Thoracic aorta (tissue), 2 donors: ENCODE measurements at regions not wholly inside any gene's neighbourhood (a gene's known extent, or its start where the extent isn't known, plus 50 kb on each side); places are given as distances from the start of the nearest gene placed in this dataset.

Experiments
- ATAC-seq: fragments of 150-250 bp; one replicate; pipeline ENCODE4 v1.8.0; 2017; ENCODE audit warnings: low read depth; ENCODE audit not compliant: insufficient number of reproducible peaks, low FRiP score
- DNase-seq: peaks from one replicate; pipeline ENCODE4 v3.0.0-alpha.2; 2020; ENCODE audit warnings: low spot score
- H3K27ac ChIP-seq, 2 donors: fragments of 200-600 bp; sonication (generic); 1 replicate in 1 of 2; 2 replicates in 1 of 2; pipeline ENCODE4 v1.5.1; 2016; ENCODE audit warnings: mild to moderate bottlenecking in 2 of 2, moderate library complexity in 2 of 2
- H3K27me3 ChIP-seq: fragments of 200-600 bp; sonication (generic); replicated peaks from 2 replicates; pipeline ENCODE4 v1.6.0; 2016; ENCODE audit warnings: mild to moderate bottlenecking; ENCODE audit not compliant: insufficient read depth
- H3K36me3 ChIP-seq: fragments of 200-600 bp; sonication (generic); one replicate; pipeline ENCODE4 v1.5.1; 2016
- H3K4me1 ChIP-seq, 2 donors: fragments of 200-600 bp; sonication (generic); 1 replicate in 1 of 2; 2 replicates in 1 of 2; pipeline versions ENCODE4 v1.5.1 to v1.6.0; 2016; ENCODE audit warnings: low read depth in 2 of 2, mild to moderate bottlenecking in 1 of 2; ENCODE audit not compliant: control insufficient read depth in 1 of 2
- H3K4me3 ChIP-seq: fragments of 200-600 bp; sonication (generic); 2 replicates; pipeline ENCODE4 v1.5.1; 2016; ENCODE audit warnings: mild to moderate bottlenecking
- H3K9me3 ChIP-seq: fragments of 200-600 bp; sonication (generic); 2 replicates; pipeline ENCODE4 v1.5.1; 2016
- TF ChIP-seq, protein P1 (sequence below): fragments of 200-600 bp; sonication (generic); IDR thresholded peaks from one replicate; pipeline ENCODE4 v1.5.1; 2019; ENCODE audit warnings: antibody characterized with exemption

DNA sequence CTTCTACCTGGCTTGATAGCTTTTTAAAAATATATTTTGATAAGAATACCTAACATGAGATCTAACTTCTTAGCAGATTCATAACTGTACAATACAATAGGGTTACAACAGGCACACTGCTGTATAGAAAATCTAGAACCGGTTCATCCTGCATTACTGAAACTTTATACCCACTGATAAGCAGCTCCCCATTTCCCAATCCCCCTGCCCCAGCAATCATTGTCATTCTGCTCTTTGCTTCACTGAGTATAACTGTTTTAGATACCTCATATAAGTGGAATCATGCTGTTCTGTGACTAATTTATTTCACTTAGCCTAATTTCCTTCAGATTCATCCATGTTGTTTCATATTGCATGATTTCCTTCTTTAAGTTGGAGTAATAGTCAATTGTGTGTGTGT is 906.0 kb downstream of the GBE1 start:
- Histone ChIP-seq H3K36me3 (no peaks in the 10 kb centered on the region), H3K4me3 (no peak overlapping the region), H3K27ac (no peak overlapping the region), H3K4me1 (no peaks in the 10 kb centered on the region), H3K9me3 (no peaks in the 10 kb centered on the region), H3K27me3 (no peaks in the 10 kb centered on the region)
- ATAC-seq (no peak), DNase-seq (no peak)
- TF ChIP-seq, protein P1, sequence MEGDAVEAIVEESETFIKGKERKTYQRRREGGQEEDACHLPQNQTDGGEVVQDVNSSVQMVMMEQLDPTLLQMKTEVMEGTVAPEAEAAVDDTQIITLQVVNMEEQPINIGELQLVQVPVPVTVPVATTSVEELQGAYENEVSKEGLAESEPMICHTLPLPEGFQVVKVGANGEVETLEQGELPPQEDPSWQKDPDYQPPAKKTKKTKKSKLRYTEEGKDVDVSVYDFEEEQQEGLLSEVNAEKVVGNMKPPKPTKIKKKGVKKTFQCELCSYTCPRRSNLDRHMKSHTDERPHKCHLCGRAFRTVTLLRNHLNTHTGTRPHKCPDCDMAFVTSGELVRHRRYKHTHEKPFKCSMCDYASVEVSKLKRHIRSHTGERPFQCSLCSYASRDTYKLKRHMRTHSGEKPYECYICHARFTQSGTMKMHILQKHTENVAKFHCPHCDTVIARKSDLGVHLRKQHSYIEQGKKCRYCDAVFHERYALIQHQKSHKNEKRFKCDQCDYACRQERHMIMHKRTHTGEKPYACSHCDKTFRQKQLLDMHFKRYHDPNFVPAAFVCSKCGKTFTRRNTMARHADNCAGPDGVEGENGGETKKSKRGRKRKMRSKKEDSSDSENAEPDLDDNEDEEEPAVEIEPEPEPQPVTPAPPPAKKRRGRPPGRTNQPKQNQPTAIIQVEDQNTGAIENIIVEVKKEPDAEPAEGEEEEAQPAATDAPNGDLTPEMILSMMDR = no peak

DNA sequence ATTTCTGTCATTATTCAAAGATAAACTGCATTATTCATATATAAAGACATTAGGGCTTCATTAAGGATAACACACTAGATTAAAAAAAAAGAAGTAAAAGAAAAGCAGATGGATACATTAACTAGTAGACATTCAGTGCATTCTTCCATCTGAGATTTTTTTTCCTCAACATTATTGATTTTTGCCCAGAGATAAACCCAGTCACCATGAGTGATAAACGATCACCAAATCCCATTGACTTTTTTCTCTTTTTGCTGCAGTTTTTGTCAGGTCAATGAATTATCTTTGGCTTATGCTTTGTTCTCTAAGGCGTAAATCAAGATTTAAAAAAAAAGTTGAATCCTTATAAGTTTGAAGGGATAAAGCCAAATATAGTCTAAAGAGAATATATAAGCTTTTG is 925.0 kb downstream of the GBE1 start:
- H3K4me3 ChIP-seq = no peak overlapping the region
- H3K4me1 ChIP-seq = no peaks in the 10 kb centered on the region
- no peaks in the 10 kb centered on the region for H3K27me3 ChIP-seq
- no peak for DNase-seq
- no peak overlapping the region for H3K27ac ChIP-seq
- no peaks in the 10 kb centered on the region for H3K9me3 ChIP-seq
- TF ChIP-seq, protein P1 = no peak
- H3K36me3 ChIP-seq = no peaks in the 10 kb centered on the region
- ATAC-seq = no peak

- no peaks in the 10 kb centered on the region for H3K9me3 ChIP-seq
- DNase-seq (no peak), ATAC-seq (no peak)
- no peak overlapping the region for H3K4me3 ChIP-seq
- no peaks in the 10 kb centered on the region for H3K36me3 ChIP-seq
- H3K27me3 ChIP-seq = no peaks in the 10 kb centered on the region
- no peak overlapping the region for H3K27ac ChIP-seq
- TF ChIP-seq, protein P1 = no peak
- H3K4me1 ChIP-seq = no peaks in the 10 kb centered on the region
Observed at GRCh38 chr3:80807577-80807976, 953.9 kb downstream of the GBE1 start.

GRCh38 chr3:80806673-80807072 is 954.8 kb downstream of the GBE1 start:
- Histone ChIP-seq H3K9me3 (no peaks in the 10 kb centered on the region), H3K27me3 (no peaks in the 10 kb centered on the region), H3K4me3 (no peak overlapping the region), H3K27ac (no peak overlapping the region), H3K4me1 (no peaks in the 10 kb centered on the region), H3K36me3 (no peaks in the 10 kb centered on the region)
- ATAC-seq = no peak
- DNase-seq = no peak
- TF ChIP-seq, protein P1 = no peak

DNA sequence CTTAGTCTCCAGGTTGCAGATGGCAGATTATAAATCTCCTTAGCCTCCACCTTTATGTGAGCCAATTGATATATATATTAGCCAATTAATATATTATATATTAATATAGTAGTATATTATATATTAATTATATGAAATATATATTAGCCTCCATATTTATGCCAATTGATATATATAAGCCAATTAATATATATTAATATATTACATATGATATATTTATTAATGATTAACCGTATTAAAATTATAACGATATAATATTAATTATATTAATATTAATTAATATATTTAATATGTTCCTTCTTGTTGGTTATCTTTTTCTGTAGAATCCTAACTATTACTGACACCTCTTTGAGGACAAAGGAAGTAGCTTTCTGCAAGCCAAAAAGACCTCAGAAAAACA is 972.5 kb downstream of the GBE1 start:
- ATAC-seq (no peak), DNase-seq (no peak)
- TF ChIP-seq, protein P1 = no peak
- Histone ChIP-seq H3K27ac (no peak overlapping the region), H3K27me3 (no peaks in the 10 kb centered on the region), H3K4me3 (no peak overlapping the region), H3K9me3 (no peaks in the 10 kb centered on the region), H3K4me1 (no peaks in the 10 kb centered on the region), H3K36me3 (no peaks in the 10 kb centered on the region)
